ENCODE measurements at regions not wholly inside any gene's neighbourhood (a gene's known extent, or its start where the extent isn't known, plus 50 kb on each side); places are given as distances from the start of the nearest gene placed in this dataset.

GRCh38 chr12:74454109-74454508 is 83.5 kb upstream of the ATXN7L3B start:
- no peak for DNase-seq (ENCODE audit: low read depth in 2 of 2)

GRCh38 chr12:74455429-74455828 is 82.2 kb upstream of the ATXN7L3B start:
- no peak for DNase-seq (ENCODE audit: low read depth in 2 of 2)

- no peak for DNase-seq (ENCODE audit: low read depth in 2 of 2)
Observed at GRCh38 chr12:74456431-74456830, 81.2 kb upstream of the ATXN7L3B start.

GRCh38 chr12:74468401-74468800 is 69.2 kb upstream of the ATXN7L3B start:
- DNase-seq (ENCODE audit: low read depth in 2 of 2), result no peak

GRCh38 chr12:74476234-74476633 is 61.4 kb upstream of the ATXN7L3B start:
- no peak for DNase-seq (ENCODE audit: low read depth in 2 of 2)

GRCh38 chr12:74481078-74481477 is 56.6 kb upstream of the ATXN7L3B start:
- DNase-seq (ENCODE audit: low read depth in 2 of 2), result no peak

- DNase-seq (ENCODE audit: low read depth in 2 of 2), result no peak
Observed at GRCh38 chr12:74482115-74482514, 55.5 kb upstream of the ATXN7L3B start.

- no peak for DNase-seq (ENCODE audit: low read depth in 2 of 2)
Observed at GRCh38 chr12:74483057-74483456, 54.6 kb upstream of the ATXN7L3B start.
